Smooth muscle cell (in vitro differentiated cells): ENCODE measurements at regions not wholly inside any gene's neighbourhood (a gene's known extent, or its start where the extent isn't known, plus 50 kb on each side); places are given as distances from the start of the nearest gene placed in this dataset.

Experiments
- DNase-seq: peaks from one replicate; lab custom pipeline; 2025; ENCODE audit not compliant: unreplicated experiment; lab: John Stamatoyannopoulos, UW
- H2AFZ ChIP-seq: fragments of 200-600 bp; sonication (generic); 2 replicates; pipeline ENCODE4 v1.6.0; 2016; ENCODE audit warnings: antibody characterized with exemption, low read depth, mild to moderate bottlenecking
- H3F3A ChIP-seq: fragments of 200-600 bp; sonication (generic); 2 replicates; pipeline ENCODE4 v1.6.0; 2017; ENCODE audit warnings: antibody characterized with exemption, low read depth
- H3K27ac ChIP-seq: fragments of 200-600 bp; sonication (generic); 2 replicates; pipeline ENCODE4 v1.5.1; 2016; ENCODE audit warnings: low read depth, mild to moderate bottlenecking
- H3K27me3 ChIP-seq: fragments of 200-600 bp; sonication (generic); 2 replicates; pipeline ENCODE4 v1.6.1; 2016; ENCODE audit warnings: low read depth, mild to moderate bottlenecking
- H3K36me3 ChIP-seq: fragments of 200-600 bp; sonication (generic); 2 replicates; pipeline ENCODE4 v1.5.1; 2016; ENCODE audit warnings: low read depth
- H3K4me1 ChIP-seq: fragments of 200-600 bp; sonication (generic); 2 replicates; pipeline ENCODE4 v1.5.1; 2016; ENCODE audit warnings: low read depth
- H3K4me2 ChIP-seq: fragments of 200-600 bp; sonication (generic); 2 replicates; pipeline ENCODE4 v1.6.0; 2016; ENCODE audit warnings: mild to moderate bottlenecking
- H3K4me3 ChIP-seq: fragments of 200-600 bp; sonication (generic); 2 replicates; pipeline ENCODE4 v1.5.1; 2016; ENCODE audit warnings: mild to moderate bottlenecking
- H3K79me2 ChIP-seq: fragments of 200-600 bp; sonication (generic); 2 replicates; pipeline ENCODE4 v1.6.0; 2016; ENCODE audit warnings: low read depth, mild to moderate bottlenecking
- H3K9ac ChIP-seq: fragments of 200-600 bp; sonication (generic); 2 replicates; pipeline ENCODE4 v1.6.0; 2016; ENCODE audit warnings: low read depth
- H3K9me3 ChIP-seq: fragments of 200-600 bp; sonication (generic); replicated peaks from 2 replicates; pipeline ENCODE4 v1.5.1; 2016; ENCODE audit warnings: low read depth
- H4K20me1 ChIP-seq: fragments of 200-600 bp; sonication (generic); 2 replicates; pipeline ENCODE4 v1.6.0; 2016; ENCODE audit warnings: low read depth
- WGBS: methylation state at CpG from one replicate; pipeline ENCODE4 v1.1.7; 2016; ENCODE audit warnings: low lambda C conversion rate; 5-methylcytosine and 5-hydroxymethylcytosine counted together
- TF ChIP-seq, protein P1 (sequence below): fragments of 200-600 bp; sonication (generic); IDR thresholded peaks from 2 replicates; pipeline ENCODE4 v1.5.1; 2017; ENCODE audit warnings: borderline replicate concordance, mild to moderate bottlenecking, antibody characterized with exemption; ENCODE audit not compliant: insufficient read depth, poor library complexity, severe bottlenecking

DNA sequence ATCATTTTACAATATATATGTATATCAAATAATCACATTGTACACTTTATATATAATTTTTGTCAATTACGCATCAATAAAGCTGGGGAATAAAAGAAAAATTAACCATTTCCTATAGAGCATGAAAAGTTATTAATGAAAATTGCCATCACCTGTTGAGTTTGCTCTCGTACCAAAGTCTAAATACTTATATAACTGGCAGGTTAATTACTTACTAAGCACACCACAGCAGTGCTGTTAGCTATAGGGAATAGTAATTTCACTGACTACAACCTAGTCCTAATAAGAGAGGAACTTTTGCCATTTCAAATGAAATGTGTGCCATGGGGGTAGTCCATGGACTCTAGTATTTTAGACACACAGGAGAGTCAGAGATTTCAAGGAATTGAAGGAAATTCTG, 176.9 kb upstream of the COL1A2 start:
- Histone ChIP-seq H3F3A (no peaks in the 10 kb centered on the region), H3K9me3 (no peaks in the 10 kb centered on the region), H3K79me2 (no peaks in the 10 kb centered on the region), H2AFZ (no peak overlapping the region), H3K27me3 (no peaks in the 10 kb centered on the region), H3K36me3 (no peaks in the 10 kb centered on the region), H3K27ac (no peak overlapping the region), H3K9ac (no peak overlapping the region), H3K4me1 (peaks cover 3% of the 10 kb centered on the region), H4K20me1 (no peaks in the 10 kb centered on the region), H3K4me3 (no peak overlapping the region), H3K4me2 (no peak overlapping the region)
- DNase-seq: no peak
- TF ChIP-seq, protein P1, sequence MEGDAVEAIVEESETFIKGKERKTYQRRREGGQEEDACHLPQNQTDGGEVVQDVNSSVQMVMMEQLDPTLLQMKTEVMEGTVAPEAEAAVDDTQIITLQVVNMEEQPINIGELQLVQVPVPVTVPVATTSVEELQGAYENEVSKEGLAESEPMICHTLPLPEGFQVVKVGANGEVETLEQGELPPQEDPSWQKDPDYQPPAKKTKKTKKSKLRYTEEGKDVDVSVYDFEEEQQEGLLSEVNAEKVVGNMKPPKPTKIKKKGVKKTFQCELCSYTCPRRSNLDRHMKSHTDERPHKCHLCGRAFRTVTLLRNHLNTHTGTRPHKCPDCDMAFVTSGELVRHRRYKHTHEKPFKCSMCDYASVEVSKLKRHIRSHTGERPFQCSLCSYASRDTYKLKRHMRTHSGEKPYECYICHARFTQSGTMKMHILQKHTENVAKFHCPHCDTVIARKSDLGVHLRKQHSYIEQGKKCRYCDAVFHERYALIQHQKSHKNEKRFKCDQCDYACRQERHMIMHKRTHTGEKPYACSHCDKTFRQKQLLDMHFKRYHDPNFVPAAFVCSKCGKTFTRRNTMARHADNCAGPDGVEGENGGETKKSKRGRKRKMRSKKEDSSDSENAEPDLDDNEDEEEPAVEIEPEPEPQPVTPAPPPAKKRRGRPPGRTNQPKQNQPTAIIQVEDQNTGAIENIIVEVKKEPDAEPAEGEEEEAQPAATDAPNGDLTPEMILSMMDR: no peak
- 85% methylated on average over 2 of the region's 2 CpGs for WGBS

DNA sequence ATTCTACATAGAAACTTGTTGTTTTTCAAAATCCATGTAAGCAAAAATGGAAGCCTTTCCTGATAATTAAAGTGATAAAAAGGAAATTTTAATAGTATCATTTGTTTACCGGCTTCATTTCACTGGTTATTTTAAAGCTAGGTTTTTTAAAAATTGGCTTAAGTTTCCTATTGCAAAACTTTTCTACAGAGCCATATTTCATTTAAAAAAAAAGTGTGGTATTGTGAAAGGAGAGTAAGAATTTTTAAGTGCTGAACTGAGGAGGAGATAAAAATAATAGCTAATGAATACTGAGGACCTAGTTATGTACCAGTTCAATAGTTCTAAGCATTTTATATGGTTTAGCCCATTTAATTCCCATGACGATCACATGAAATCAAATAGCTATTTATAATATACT, 172.2 kb upstream of the COL1A2 start:
- DNase-seq: no peak

DNA sequence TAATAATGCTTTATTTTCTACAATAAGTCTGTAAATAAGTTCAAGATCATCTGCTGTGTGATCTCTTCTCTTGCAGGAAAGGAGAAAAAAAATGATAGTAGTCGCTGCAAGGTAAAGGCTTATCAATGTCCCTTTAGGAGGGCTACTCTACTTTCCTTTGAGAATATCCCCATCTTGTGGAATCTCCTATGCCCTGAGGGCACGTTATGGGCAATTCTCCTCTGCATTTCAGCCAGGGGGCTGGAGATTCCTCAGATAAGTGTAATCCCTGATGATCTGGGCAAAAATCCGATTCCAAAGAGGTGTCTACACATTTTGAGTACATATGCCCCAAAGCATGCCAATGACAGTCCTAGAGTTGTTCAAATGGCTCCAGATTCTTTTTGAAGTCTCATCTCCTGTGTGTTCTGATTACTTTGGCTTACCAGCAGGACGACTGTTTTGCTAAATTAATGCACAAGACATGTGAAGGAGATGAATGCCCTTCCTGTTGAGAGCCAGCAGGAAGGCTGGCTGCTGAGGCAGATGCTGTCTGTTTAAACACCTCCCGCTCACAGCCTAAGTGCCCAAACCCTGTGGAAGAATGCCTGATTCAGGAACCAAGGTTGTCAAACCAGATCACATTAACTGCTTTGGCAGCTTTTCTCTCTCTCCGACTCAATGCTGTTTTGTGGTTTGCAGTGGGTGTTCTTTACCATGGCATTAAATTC, 171.2 kb upstream of the COL1A2 start:
- WGBS: 3% methylated on average over 6 of the region's 6 CpGs
- H4K20me1 ChIP-seq: no peaks in the 10 kb centered on the region

More for the DNA sequence above, 172.2 kb upstream of the COL1A2 start:
- no peak overlapping the region for H3K4me3 ChIP-seq
- no peaks in the 10 kb centered on the region for H3K79me2 ChIP-seq
- H3F3A ChIP-seq: no peaks in the 10 kb centered on the region
- no peak overlapping the region for H3K4me2 ChIP-seq
- H3K9ac ChIP-seq: no peak overlapping the region
- TF ChIP-seq, protein P1: no peak
- no peaks in the 10 kb centered on the region for H4K20me1 ChIP-seq
- no peak overlapping the region for H2AFZ ChIP-seq
- H3K36me3 ChIP-seq: no peaks in the 10 kb centered on the region
- H3K27ac ChIP-seq: no peak overlapping the region
- H3K9me3 ChIP-seq: no peaks in the 10 kb centered on the region
- peaks cover 17% of the 10 kb centered on the region for H3K4me1 ChIP-seq
- WGBS: 94% methylated on average over 2 of the region's 2 CpGs
- no peaks in the 10 kb centered on the region for H3K27me3 ChIP-seq

More for the DNA sequence above, 171.2 kb upstream of the COL1A2 start:
- Histone ChIP-seq H3K4me3 (no peak overlapping the region), H3K4me2 (peak overlapping the region; percentile 61), H3K27me3 (no peaks in the 10 kb centered on the region), H3K9me3 (no peaks in the 10 kb centered on the region), H3K36me3 (no peaks in the 10 kb centered on the region), H3K27ac (no peak overlapping the region), H3K9ac (no peak overlapping the region), H3K4me1 (peaks cover 25% of the 10 kb centered on the region), H3F3A (no peaks in the 10 kb centered on the region), H2AFZ (peak overlapping the region; percentile 2), H3K79me2 (no peaks in the 10 kb centered on the region)
- DNase-seq: no peak
- TF ChIP-seq, protein P1: peak; percentile 56
